H1 (cell line): ENCODE measurements at regions not wholly inside any gene's neighbourhood (a gene's known extent, or its start where the extent isn't known, plus 50 kb on each side); places are given as distances from the start of the nearest gene placed in this dataset.

Experiments
- CTCF ChIA-PET: fragments of 300-600 bp; sonication (Branson Sonifier 250); formaldehyde crosslinking; loops from one replicate; lab custom pipeline; 2021; ENCODE audit not compliant: partially characterized antibody; lab: Charles Lee
- POLR2A ChIA-PET: fragments of 300-600 bp; sonication (Branson Sonifier 250); formaldehyde crosslinking; loops from one replicate; lab custom pipeline; 2021; ENCODE audit warnings: inconsistent platforms; ENCODE audit not compliant: partially characterized antibody; lab: Charles Lee
- DNase-seq, 2 experiments: peaks; one replicate each; pipeline versions ENCODE4 v3.0.0 to v3.0.0-alpha.2; 2010 to 2022; ENCODE audit warnings: low spot score in 2 of 2, low read depth in 1 of 2, mixed read lengths in 1 of 2
- FAIRE-seq: peaks from 2 replicates; lab custom pipeline; 2011; peaks lifted over from hg19 to GRCh38; lab: Jason Lieb, UNC
- H2AFZ ChIP-seq: 2 replicates; pipeline ENCODE4 v1.8.1; 2012; ENCODE audit warnings: low read length, inconsistent platforms
- H2AK5ac ChIP-seq: 2 replicates; pipeline ENCODE4 v1.6.1; 2013; ENCODE audit warnings: low read depth, low read length
- H2BK120ac ChIP-seq: replicated peaks from 2 replicates; pipeline ENCODE3; 2013; ENCODE audit warnings: low read depth, low read length, inconsistent platforms
- H2BK12ac ChIP-seq: 2 replicates; pipeline ENCODE4 v1.6.1; 2013; ENCODE audit warnings: low read depth, low read length
- H2BK15ac ChIP-seq: 2 replicates; pipeline ENCODE4 v1.6.1; 2013; ENCODE audit warnings: low read length
- H2BK20ac ChIP-seq: 2 replicates; pipeline ENCODE4 v1.6.1; 2013; ENCODE audit warnings: low read length
- H2BK5ac ChIP-seq: 2 replicates; pipeline ENCODE4 v1.6.1; 2013; ENCODE audit warnings: low read depth, low read length
- H3K14ac ChIP-seq: 2 replicates; pipeline ENCODE4 v1.6.1; 2013; ENCODE audit warnings: inconsistent platforms; ENCODE audit not compliant: insufficient read length
- H3K18ac ChIP-seq: 2 replicates; pipeline ENCODE4 v1.6.1; 2013; ENCODE audit warnings: low read length; ENCODE audit errors: extremely low read depth
- H3K23ac ChIP-seq: 2 replicates; pipeline ENCODE4 v1.6.1; 2013; ENCODE audit warnings: inconsistent platforms; ENCODE audit not compliant: insufficient read length
- H3K23me2 ChIP-seq: 2 replicates; pipeline ENCODE4 v1.6.1; 2013; ENCODE audit warnings: low read depth, low read length
- H3K27ac ChIP-seq: 2 replicates; pipeline ENCODE4 v1.6.1; 2011; ENCODE audit warnings: low read depth, low read length, inconsistent platforms
- H3K27me3 ChIP-seq, 4 experiments: replicated peaks in 1 of 4; 1 replicate in 1 of 4; 2 replicates in 3 of 4; pipeline versions ENCODE4 v1.6.1 to v1.8.1; 2011 to 2013; ENCODE audit warnings: low read length in 3 of 4, mild to moderate bottlenecking in 3 of 4, inconsistent platforms in 2 of 4, mixed read lengths in 2 of 4, moderate library complexity in 1 of 4; ENCODE audit not compliant: control insufficient read depth in 3 of 4, insufficient read depth in 3 of 4; ENCODE audit errors: extremely low read depth in 1 of 4
- H3K36me3 ChIP-seq, 4 experiments: 2 replicates each; pipeline versions ENCODE4 v1.6.1 to v1.8.1; 2011 to 2013; ENCODE audit warnings: mild to moderate bottlenecking in 4 of 4, low read length in 3 of 4, moderate library complexity in 2 of 4, control low read depth in 1 of 4, inconsistent platforms in 1 of 4; ENCODE audit not compliant: insufficient read depth in 4 of 4, control insufficient read depth in 2 of 4
- H3K4ac ChIP-seq: replicated peaks from 2 replicates; pipeline ENCODE3; 2013; ENCODE audit warnings: low read length, low read depth, mixed read lengths, inconsistent platforms; ENCODE audit not compliant: insufficient read length
- H3K4me1 ChIP-seq, 4 experiments: replicated peaks in 1 of 4; 1 replicate in 1 of 4; 2 replicates in 3 of 4; pipeline versions ENCODE4 v1.6.1 to v1.8.1; 2011 to 2013; ENCODE audit warnings: low read length in 3 of 4, inconsistent platforms in 2 of 4, mixed read lengths in 1 of 4; ENCODE audit not compliant: insufficient read depth in 4 of 4, control insufficient read depth in 3 of 4
- H3K4me2 ChIP-seq, 2 experiments: 2 replicates each; pipeline versions ENCODE4 v1.6.1 to v1.8.1; 2011 to 2013; ENCODE audit warnings: low read depth in 2 of 2, low read length in 2 of 2, control low read depth in 1 of 2, inconsistent platforms in 1 of 2, mild to moderate bottlenecking in 1 of 2; ENCODE audit not compliant: insufficient read depth in 1 of 2
- H3K4me3 ChIP-seq, 4 experiments: fragments of 200-600, 300-600 bp in 1 of 4; sonication (generic), shearing (Covaris generic), sonication (Bioruptor Twin) in 1 of 4; 2 replicates each; pipeline versions ENCODE4 v1.5.1 to v1.8.1; 2011 to 2016; ENCODE audit warnings: low read length in 4 of 4, low read depth in 3 of 4, control low read depth in 2 of 4, inconsistent platforms in 2 of 4, mild to moderate bottlenecking in 2 of 4, mixed read lengths in 1 of 4, moderate library complexity in 1 of 4; ENCODE audit not compliant: insufficient read depth in 2 of 4; ENCODE audit errors: extremely low read depth in 1 of 4
- H3K56ac ChIP-seq: replicated peaks from 2 replicates; pipeline ENCODE3; 2013; ENCODE audit warnings: low read depth, mild to moderate bottlenecking, mixed read lengths, low read length, inconsistent platforms; ENCODE audit not compliant: insufficient read length
- H3K79me1 ChIP-seq: 2 replicates; pipeline ENCODE4 v1.6.1; 2013; ENCODE audit warnings: low read depth, low read length, control low read depth
- H3K79me2 ChIP-seq, 2 experiments: 2 replicates each; pipeline versions ENCODE4 v1.6.1 to v1.8.1; 2012 to 2013; ENCODE audit warnings: low read length in 2 of 2, mild to moderate bottlenecking in 2 of 2, inconsistent platforms in 1 of 2; ENCODE audit not compliant: insufficient read depth in 2 of 2, control insufficient read depth in 1 of 2
- H3K9ac ChIP-seq, 4 experiments: replicated peaks in 1 of 4; 1 replicate in 1 of 4; 2 replicates in 3 of 4; pipeline versions ENCODE4 v1.6.1 to v1.8.1; 2011 to 2013; ENCODE audit warnings: low read depth in 3 of 4, low read length in 3 of 4, control low read depth in 2 of 4, mild to moderate bottlenecking in 2 of 4, moderate library complexity in 2 of 4, inconsistent platforms in 1 of 4; ENCODE audit errors: extremely low read depth in 1 of 4
- H3K9me3 ChIP-seq, 2 experiments: 2 replicates each; pipeline versions ENCODE4 v1.6.1 to v1.8.1; 2012 to 2013; ENCODE audit warnings: mild to moderate bottlenecking in 2 of 2, moderate library complexity in 2 of 2, control low read depth in 1 of 2, inconsistent platforms in 1 of 2, low read depth in 1 of 2, low read length in 1 of 2, mixed read lengths in 1 of 2; ENCODE audit not compliant: insufficient read depth in 2 of 2
- H4K20me1 ChIP-seq, 2 experiments: replicated peaks in 1 of 2; 2 replicates each; pipeline versions ENCODE3 to v1.8.1; 2011 to 2013; ENCODE audit warnings: inconsistent platforms in 2 of 2, low read length in 2 of 2, mild to moderate bottlenecking in 1 of 2; ENCODE audit not compliant: insufficient read depth in 2 of 2, control insufficient read depth in 1 of 2
- H4K5ac ChIP-seq: 2 replicates; pipeline ENCODE4 v1.6.1; 2013; ENCODE audit warnings: low read length, low read depth, mixed read lengths, inconsistent platforms; ENCODE audit not compliant: insufficient read length
- H4K8ac ChIP-seq: 2 replicates; pipeline ENCODE4 v1.8.0; 2013; ENCODE audit warnings: mild to moderate bottlenecking, moderate library complexity, low read length, inconsistent platforms; ENCODE audit not compliant: insufficient read depth; ENCODE audit errors: extremely low read depth
- H4K91ac ChIP-seq: replicated peaks from 2 replicates; pipeline ENCODE3; 2013; ENCODE audit warnings: low read length, mixed read lengths, inconsistent platforms; ENCODE audit not compliant: insufficient read length
- CBX5 ChIP-seq: fragments of 300-800, 300-1000 bp; sonication (generic); IDR thresholded peaks from 2 replicates; pipeline ENCODE4 v1.7.1; 2016; ENCODE audit warnings: antibody characterized with exemption, low read length, low read depth
- CBX8 ChIP-seq: fragments of 300-800, 300-1000 bp; sonication (generic); IDR thresholded peaks from 2 replicates; pipeline ENCODE4 v1.7.1; 2016; ENCODE audit warnings: low read depth, low read length, borderline replicate concordance
- HDAC2 ChIP-seq, 2 experiments: fragments of 300-600 bp in 1 of 2; sonication (generic) in 1 of 2; IDR thresholded peaks; 2 replicates each; pipeline ENCODE4 v1.6.1; 2011 to 2012; ENCODE audit warnings: low read depth in 2 of 2, low read length in 2 of 2, mild to moderate bottlenecking in 2 of 2, moderate library complexity in 2 of 2, borderline replicate concordance in 1 of 2, inconsistent platforms in 1 of 2
- KDM1A ChIP-seq: fragments of 200-600, 300-600 bp; sonication (generic); IDR thresholded peaks from 2 replicates; pipeline ENCODE4 v1.7.1; 2016; ENCODE audit warnings: mild to moderate bottlenecking, low read length, borderline replicate concordance
- NRF1 ChIP-seq: IDR thresholded peaks from 2 replicates; pipeline ENCODE4 v1.6.1; 2011; ENCODE audit warnings: mild to moderate bottlenecking, low read depth, low read length, improper control_type of control experiment
- POLR2A ChIP-seq, 2 experiments: IDR thresholded peaks; 1 replicate in 1 of 2; 2 replicates in 1 of 2; pipeline ENCODE4 v1.6.1; 2011; ENCODE audit warnings: low read depth in 2 of 2, low read length in 2 of 2, mild to moderate bottlenecking in 2 of 2; ENCODE audit errors: control extremely low read depth in 1 of 2
- RBBP5 ChIP-seq: IDR thresholded peaks from 2 replicates; pipeline ENCODE4 v1.7.1; 2012; ENCODE audit warnings: low read depth, mild to moderate bottlenecking, inconsistent platforms, low read length, moderate library complexity, borderline replicate concordance
- RFX5 ChIP-seq: IDR thresholded peaks from 2 replicates; pipeline ENCODE4 v1.6.1; 2011; ENCODE audit warnings: low read depth, low read length, improper control_type of control experiment, borderline replicate concordance
- SIN3A ChIP-seq, 2 experiments: IDR thresholded peaks in 1 of 2; conservative IDR thresholded peaks in 1 of 2; 2 replicates each; pipeline ENCODE4 v1.6.1; 2011 to 2012; ENCODE audit warnings: low read length in 2 of 2, improper control_type of control experiment in 1 of 2, low read depth in 1 of 2, mild to moderate bottlenecking in 1 of 2
- WGBS, 2 experiments: shearing (Covaris generic) in 1 of 2; methylation state at CpG; one replicate each; pipeline versions ENCODE4 v1.1.6 to v1.1.7; 2013 to 2015; ENCODE audit warnings: low lambda C conversion rate in 2 of 2, mixed read lengths in 2 of 2, inconsistent platforms in 1 of 2, low coverage in 1 of 2, missing lambda C conversion rate in 1 of 2; ENCODE audit not compliant: insufficient replicate concordance in 2 of 2, insufficient coverage in 1 of 2, insufficient read length in 1 of 2; ENCODE audit errors: extremely low coverage in 1 of 2, missing lambda C conversion rate in 1 of 2; 5-methylcytosine and 5-hydroxymethylcytosine counted together
- TF ChIP-seq, protein P1 (sequence below): IDR thresholded peaks from 2 replicates; pipeline ENCODE4 v1.6.1; 2011; ENCODE audit warnings: low read length, improper control_type of control experiment
- TF ChIP-seq, protein P2 (sequence below): IDR thresholded peaks from 2 replicates; pipeline ENCODE4 v1.6.1; 2011; ENCODE audit warnings: low read depth, mild to moderate bottlenecking, low read length; ENCODE audit not compliant: insufficient read depth

DNA sequence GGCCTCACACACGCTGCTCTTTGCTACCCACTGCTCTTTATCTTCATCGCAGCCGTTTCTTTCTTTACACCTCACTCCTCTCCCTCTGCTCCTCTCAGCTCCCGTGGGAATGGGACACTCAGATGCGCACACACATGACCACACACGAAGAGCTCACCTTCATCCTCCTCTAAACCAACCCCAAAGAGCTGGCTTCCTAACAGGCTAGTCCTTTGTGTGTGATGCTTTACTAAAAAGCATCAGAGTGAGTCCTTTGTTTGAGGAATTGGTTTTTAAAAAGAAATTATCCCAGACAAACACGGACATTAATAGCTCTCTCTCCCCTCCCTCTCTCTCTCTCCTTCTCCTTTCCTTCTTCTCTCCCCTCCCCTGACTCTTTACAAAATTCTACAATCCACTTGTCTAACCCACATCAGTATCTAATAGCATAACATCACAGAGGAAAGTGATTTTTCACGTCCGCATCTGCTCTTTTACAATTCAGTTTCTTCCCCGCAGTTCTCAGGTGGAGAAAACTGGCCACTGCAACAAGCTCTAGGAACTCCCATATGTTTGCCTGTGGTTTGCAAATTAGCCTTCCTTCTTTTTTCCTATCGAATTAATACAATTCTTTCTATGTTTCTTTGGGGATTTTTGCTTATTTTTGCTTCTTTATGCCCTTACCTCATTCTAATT is 306.8 kb upstream of the CNR1 start:
- no peaks in the 10 kb centered on the region for H3K79me2 ChIP-seq
- H3K18ac ChIP-seq: no peak overlapping the region
- no peaks in the 10 kb centered on the region for H4K20me1 ChIP-seq
- H3K56ac ChIP-seq: no peak overlapping the region
- H3K4me1 ChIP-seq: peaks cover 0 to 2% (median 1%) of the 10 kb centered on the region in 4 experiments; a peak in 2 of 7 replicates
- H3K4ac ChIP-seq: no peak overlapping the region
- no peaks in the 10 kb centered on the region for H3K23me2 ChIP-seq
- no peaks in the 10 kb centered on the region for H3K36me3 ChIP-seq
- H3K4me2 ChIP-seq: no peak overlapping the region
- no peak overlapping the region for H2BK20ac ChIP-seq
- peak overlapping the region; percentile 88 for H2AFZ ChIP-seq
- no peak overlapping the region for H4K5ac ChIP-seq
- no peaks in the 10 kb centered on the region for H3K79me1 ChIP-seq
- DNase-seq (no peak), FAIRE-seq (no peak)
- no peak overlapping the region for H3K27ac ChIP-seq
- no peak overlapping the region for H4K91ac ChIP-seq
- no peak overlapping the region for H3K23ac ChIP-seq
- H3K9ac ChIP-seq: no peak overlapping the region
- H2BK5ac ChIP-seq: no peak overlapping the region
- ChIA-PET CTCF (interaction anchor here (0.8 to 1.8 kb wide), 4 partner anchors 8 to 456 kb away, joined by 3 read pairs; no protein-coding TSS in a partner anchor), POLR2A (no interaction called here)
- H2AK5ac ChIP-seq: no peak overlapping the region
- peaks cover under 1 to 11% of the 10 kb centered on the region in 2 experiments; a peak in 3 of 4 replicates for H3K9me3 ChIP-seq
- H2BK12ac ChIP-seq: no peak overlapping the region
- no peak overlapping the region for H2BK120ac ChIP-seq
- H3K14ac ChIP-seq: no peak overlapping the region
- H3K4me3 ChIP-seq: no peak overlapping the region
- WGBS, 2 experiments: 66% methylated on average over 11 of the region's 11 CpGs; no CpG with 5 or more reads in 1 of the 2 experiments
- no peak overlapping the region for H4K8ac ChIP-seq
- 0 out of 2 replicates have a peak overlapping the region, but pooled peaks have one; percentile 34 for H2BK15ac ChIP-seq
- no peaks in the 10 kb centered on the region for H3K27me3 ChIP-seq
- no peak for TF ChIP-seq CBX8
- no peak for TF ChIP-seq NRF1
- no peak for TF ChIP-seq HDAC2 (IDR thresholded peaks at IDR 0.05; ENCODE audit: borderline replicate concordance in 1 of 2, low read depth in 2 of 2, low read length in 2 of 2)
- no peak for TF ChIP-seq SIN3A (conservative IDR thresholded peaks at IDR 0.05 in 1 of 2, IDR thresholded peaks at IDR 0.05 in 1 of 2; ENCODE audit: low read depth in 1 of 2, low read length in 2 of 2)
- TF ChIP-seq, protein P1, sequence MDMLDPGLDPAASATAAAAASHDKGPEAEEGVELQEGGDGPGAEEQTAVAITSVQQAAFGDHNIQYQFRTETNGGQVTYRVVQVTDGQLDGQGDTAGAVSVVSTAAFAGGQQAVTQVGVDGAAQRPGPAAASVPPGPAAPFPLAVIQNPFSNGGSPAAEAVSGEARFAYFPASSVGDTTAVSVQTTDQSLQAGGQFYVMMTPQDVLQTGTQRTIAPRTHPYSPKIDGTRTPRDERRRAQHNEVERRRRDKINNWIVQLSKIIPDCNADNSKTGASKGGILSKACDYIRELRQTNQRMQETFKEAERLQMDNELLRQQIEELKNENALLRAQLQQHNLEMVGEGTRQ: no peak
- TF ChIP-seq RBBP5: no peak
- no peak for TF ChIP-seq RFX5
- TF ChIP-seq KDM1A: no peak
- TF ChIP-seq, protein P2, sequence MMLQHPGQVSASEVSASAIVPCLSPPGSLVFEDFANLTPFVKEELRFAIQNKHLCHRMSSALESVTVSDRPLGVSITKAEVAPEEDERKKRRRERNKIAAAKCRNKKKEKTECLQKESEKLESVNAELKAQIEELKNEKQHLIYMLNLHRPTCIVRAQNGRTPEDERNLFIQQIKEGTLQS: no peak
- TF ChIP-seq POLR2A (IDR thresholded peaks at IDR 0.05; ENCODE audit: control extremely low read depth in 1 of 2, low read depth in 2 of 2, low read length in 2 of 2): no peak
- TF ChIP-seq CBX5: no peak
